ENCODE measurements at regions not wholly inside any gene's neighbourhood (a gene's known extent, or its start where the extent isn't known, plus 50 kb on each side); places are given as distances from the start of the nearest gene placed in this dataset.
A peak's percentile ranks its signal among the peaks of the same experiment; 100 is the strongest.

DNA sequence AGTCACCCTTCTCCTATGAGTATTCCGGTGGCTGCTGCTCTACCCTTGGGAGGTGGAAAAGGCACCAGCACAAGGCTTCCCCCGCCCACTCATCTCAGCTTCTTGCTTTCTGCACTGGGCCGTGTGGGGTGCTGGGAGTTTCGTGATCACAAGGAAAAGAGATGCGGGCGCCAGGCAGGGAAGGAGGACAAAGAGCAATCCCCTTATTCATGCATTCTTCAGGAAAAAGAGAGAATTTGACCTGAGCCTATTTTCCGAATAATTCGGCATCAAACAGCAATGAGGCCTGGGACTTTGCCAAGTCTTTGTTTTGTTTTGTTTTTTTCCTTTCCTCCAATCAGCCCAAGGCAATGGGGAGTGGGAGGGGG, 102.2 kb upstream of the LPP start:
- DNase-seq (ENCODE audit: low read depth): no peak
- TF ChIP-seq CTCF (IDR thresholded peaks at IDR 0.05; ENCODE audit: insufficient read depth, low read depth, low read length, missing control alignments): no peak
- H3K4me3 ChIP-seq (ENCODE audit: low read length): no peak overlapping the region

DNA sequence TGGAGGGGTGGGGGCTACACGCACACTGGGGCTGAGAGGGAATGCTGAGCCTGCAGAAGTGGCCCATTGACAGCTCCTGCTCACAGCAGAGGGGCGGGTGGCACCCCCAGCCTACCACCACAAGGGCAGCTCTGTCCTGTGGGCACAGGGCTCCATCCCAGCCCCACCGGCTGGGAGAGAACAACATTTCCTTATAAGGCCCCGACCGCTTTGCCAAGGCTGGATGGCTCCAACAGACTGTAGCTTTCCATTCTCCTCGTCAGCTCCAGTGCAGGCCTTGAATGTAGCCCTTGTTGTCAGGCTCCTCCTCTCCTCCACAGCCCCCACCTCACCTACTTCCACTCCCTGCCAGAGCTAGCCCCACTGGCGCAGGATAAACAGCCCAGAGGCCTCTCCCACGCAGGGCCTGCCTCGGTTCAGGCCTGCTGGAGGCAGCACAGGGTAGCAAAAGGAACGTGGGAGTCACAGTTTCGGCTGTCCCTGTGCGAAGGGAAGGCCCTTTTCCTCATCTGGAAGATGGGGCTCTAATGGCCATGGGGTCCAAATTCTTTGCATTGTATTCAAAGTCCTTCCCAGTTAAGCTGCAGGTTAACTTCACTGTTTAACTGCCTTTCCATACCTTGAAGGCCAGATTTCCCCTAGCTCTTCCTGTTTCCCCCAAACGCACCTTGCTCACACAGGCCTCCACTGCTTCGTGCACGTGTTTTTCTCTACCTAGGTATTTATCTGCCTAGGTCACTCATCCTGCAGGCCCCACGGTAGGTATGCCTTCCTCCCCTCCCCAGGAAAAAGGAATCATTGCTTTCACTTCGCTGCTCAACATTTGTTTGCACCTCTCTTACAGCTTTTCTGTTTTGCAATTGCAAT, 101.6 kb upstream of the LPP start:
- no peak for TF ChIP-seq CTCF (IDR thresholded peaks at IDR 0.05; ENCODE audit: insufficient read depth, low read depth, low read length, missing control alignments)
- H3K4me3 ChIP-seq (ENCODE audit: low read length): no peak overlapping the region
- no peak for DNase-seq (ENCODE audit: low read depth)

GRCh38 chr3:188053036-188053340, 101.0 kb upstream of the LPP start:
- peak; percentile 18 for DNase-seq (ENCODE audit: low read depth)
- no peak for TF ChIP-seq CTCF (IDR thresholded peaks at IDR 0.05; ENCODE audit: insufficient read depth, low read depth, low read length, missing control alignments)
- no peak overlapping the region for H3K4me3 ChIP-seq (ENCODE audit: low read length)

DNA sequence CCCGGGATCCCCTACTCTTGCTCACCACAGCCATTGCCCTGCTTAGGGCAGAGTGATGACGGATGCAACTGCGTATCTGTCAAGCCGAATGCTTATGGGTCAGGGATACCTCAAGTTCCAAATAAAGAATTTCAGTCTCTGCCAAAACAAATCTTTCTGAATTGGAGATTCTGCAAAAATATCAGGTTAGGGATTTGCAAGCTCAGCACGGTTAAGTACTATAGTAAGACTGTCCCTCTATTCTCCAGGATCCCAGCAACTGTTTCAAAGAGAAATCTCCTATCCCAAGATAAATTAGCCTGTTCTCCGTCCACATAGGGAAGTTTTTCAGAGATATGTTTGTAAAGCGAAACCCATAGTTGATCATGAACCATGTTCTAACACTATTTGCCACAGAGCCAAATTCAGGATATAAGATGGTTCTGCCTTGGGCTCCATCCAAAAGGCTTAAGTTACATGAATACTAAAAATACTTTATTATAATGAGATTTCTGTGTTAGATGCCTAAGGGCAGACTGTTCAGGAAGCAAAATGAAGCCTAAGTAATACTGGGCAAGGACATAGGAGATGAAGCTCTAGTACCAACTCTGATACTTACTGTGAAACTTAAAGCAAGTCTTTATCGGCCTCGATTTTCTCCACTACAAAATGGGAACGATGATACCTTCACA, 100.1 kb upstream of the LPP start:
- TF ChIP-seq CTCF (IDR thresholded peaks at IDR 0.05; ENCODE audit: insufficient read depth, low read depth, low read length, missing control alignments): no peak
- no peak for DNase-seq (ENCODE audit: low read depth)
- no peak overlapping the region for H3K4me3 ChIP-seq (ENCODE audit: low read length)

DNA sequence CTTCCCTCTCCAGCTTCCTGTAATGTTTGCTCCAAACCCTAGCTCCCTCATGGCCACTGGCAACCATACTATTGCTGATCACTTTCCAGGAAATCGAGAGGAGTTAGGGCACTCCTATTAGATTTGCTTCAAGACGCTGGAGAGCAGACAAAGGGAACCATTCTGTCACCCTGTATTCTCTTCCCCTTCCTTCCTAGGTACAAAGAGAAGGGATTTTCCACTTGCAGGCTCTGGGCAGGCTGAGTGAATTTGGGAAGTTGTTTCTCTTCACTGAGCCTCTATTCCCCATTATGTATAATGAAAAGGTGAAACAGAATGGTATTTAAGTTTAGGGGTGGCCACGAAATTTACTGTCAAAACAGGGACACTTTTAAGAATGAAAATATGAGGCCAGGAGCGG, 99.4 kb upstream of the LPP start:
- DNase-seq (ENCODE audit: low read depth): no peak
- no peak overlapping the region for H3K4me3 ChIP-seq (ENCODE audit: low read length)
- TF ChIP-seq CTCF (IDR thresholded peaks at IDR 0.05; ENCODE audit: insufficient read depth, low read depth, low read length, missing control alignments): no peak

DNA sequence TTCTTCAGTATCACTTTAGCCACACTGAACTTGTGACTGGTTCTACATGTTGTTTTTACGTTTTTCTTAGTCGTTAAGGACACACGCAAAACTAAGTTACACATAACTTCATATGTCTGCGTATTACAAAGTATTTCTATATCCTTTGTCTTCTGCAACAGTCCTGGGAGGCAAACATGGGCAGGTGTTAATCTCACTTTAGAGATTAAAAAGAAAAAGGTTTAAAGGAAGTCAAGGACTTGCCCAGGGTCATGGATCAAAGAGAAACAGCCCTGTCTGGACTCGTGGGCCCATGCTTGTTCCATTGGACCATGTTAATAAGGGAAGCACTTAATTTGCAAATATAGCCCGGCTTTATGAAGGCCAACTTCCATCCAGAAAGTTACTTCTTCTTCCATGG, 98.6 kb upstream of the LPP start:
- no peak for DNase-seq (ENCODE audit: low read depth)

More for the DNA sequence above, 98.6 kb upstream of the LPP start:
- TF ChIP-seq CTCF (IDR thresholded peaks at IDR 0.05; ENCODE audit: insufficient read depth, low read depth, low read length, missing control alignments): no peak
- H3K4me3 ChIP-seq (ENCODE audit: low read length): no peak overlapping the region
